GM23338 (cell line): ENCODE measurements at regions not wholly inside any gene's neighbourhood (a gene's known extent, or its start where the extent isn't known, plus 50 kb on each side); places are given as distances from the start of the nearest gene placed in this dataset.

ENCODE experiments used
- ATAC-seq: fragments of 200-7000 bp; cut with Tn5 transposase; 3 replicates; pipeline ENCODE4 v1.9.1; 2020
- DNase-seq: peaks from one replicate; pipeline ENCODE4 v3.0.0-alpha.2; 2015; ENCODE audit warnings: low spot score
- H2AFZ ChIP-seq: fragments of 200-600 bp; sonication (generic); 2 replicates; pipeline ENCODE4 v1.8.0; 2016; ENCODE audit warnings: antibody characterized with exemption, mild to moderate bottlenecking, moderate library complexity
- H3F3A ChIP-seq: fragments of 200-600 bp; sonication (generic); replicated peaks from 2 replicates; pipeline ENCODE4 v1.8.0; 2017; ENCODE audit warnings: antibody characterized with exemption, mixed run types, low read depth
- H3K27ac ChIP-seq: fragments of 200-600 bp; sonication (generic); 2 replicates; pipeline ENCODE4 v1.6.1; 2016; ENCODE audit warnings: low read depth
- H3K27me3 ChIP-seq: fragments of 200-600 bp; sonication (generic); 2 replicates; pipeline ENCODE4 v1.8.0; 2016; ENCODE audit warnings: mild to moderate bottlenecking, mixed run types, moderate library complexity; ENCODE audit not compliant: insufficient read depth
- H3K36me3 ChIP-seq: fragments of 200-600 bp; sonication (generic); 2 replicates; pipeline ENCODE4 v1.8.0; 2016; ENCODE audit warnings: mild to moderate bottlenecking; ENCODE audit not compliant: insufficient read depth
- H3K4me1 ChIP-seq: fragments of 200-600 bp; sonication (generic); 2 replicates; pipeline ENCODE4 v1.8.0; 2016; ENCODE audit warnings: mild to moderate bottlenecking, moderate library complexity; ENCODE audit not compliant: insufficient read depth
- H3K4me2 ChIP-seq: fragments of 200-600 bp; sonication (generic); 2 replicates; pipeline ENCODE4 v1.7.1; 2017; ENCODE audit warnings: mixed run types
- H3K4me3 ChIP-seq: fragments of 200-600 bp; sonication (generic); 2 replicates; pipeline ENCODE4 v1.6.1; 2016; ENCODE audit warnings: mixed run types
- H3K79me2 ChIP-seq: fragments of 200-600 bp; sonication (generic); replicated peaks from 2 replicates; pipeline ENCODE4 v1.8.0; 2017; ENCODE audit warnings: mild to moderate bottlenecking; ENCODE audit not compliant: insufficient read depth
- H3K9me2 ChIP-seq: fragments of 200-600 bp; sonication (generic); 2 replicates; pipeline ENCODE4 v1.8.0; 2017; ENCODE audit not compliant: insufficient read depth
- H4K20me1 ChIP-seq: fragments of 200-600 bp; sonication (generic); replicated peaks from 2 replicates; pipeline ENCODE4 v1.8.0; 2017; ENCODE audit warnings: mild to moderate bottlenecking; ENCODE audit not compliant: insufficient read depth
- H3K27ac Mint-ChIP-seq: 2 replicates; pipeline ENCODE4 v1.8.0; 2020; ENCODE audit warnings: inconsistent platforms, mild to moderate bottlenecking, moderate library complexity, mixed read lengths
- H3K27me3 Mint-ChIP-seq: 3 replicates; pipeline ENCODE4 v1.8.0; 2022; ENCODE audit warnings: low read depth, mild to moderate bottlenecking, moderate library complexity, mixed read lengths, inconsistent platforms; ENCODE audit not compliant: insufficient read depth, poor library complexity
- H3K36me3 Mint-ChIP-seq: 3 replicates; pipeline ENCODE4 v1.8.0; 2021; ENCODE audit warnings: low read depth, mild to moderate bottlenecking, inconsistent platforms, moderate library complexity, mixed read lengths
- H3K4me1 Mint-ChIP-seq: 3 replicates; pipeline ENCODE4 v1.8.0; 2020; ENCODE audit warnings: mild to moderate bottlenecking, inconsistent platforms, mixed read lengths
- H3K4me3 Mint-ChIP-seq: 3 replicates; pipeline ENCODE4 v1.8.0; 2021; ENCODE audit warnings: moderate library complexity, mild to moderate bottlenecking, inconsistent platforms, mixed read lengths
- H3K9me3 Mint-ChIP-seq: 3 replicates; pipeline ENCODE4 v1.8.0; 2020; ENCODE audit warnings: moderate library complexity, mild to moderate bottlenecking, inconsistent platforms, mixed read lengths
- CREB1 ChIP-seq: fragments of 250-450 bp; sonication (Bioruptor Pico); IDR thresholded peaks from 2 replicates; pipeline ENCODE4 v1.5.0; 2020; ENCODE audit warnings: low read depth, mild to moderate bottlenecking, moderate library complexity
- EZH2 ChIP-seq: fragments of 200-600 bp; sonication (generic); IDR thresholded peaks from one replicate; pipeline ENCODE4 v1.8.0; 2017; ENCODE audit warnings: antibody characterized with exemption, mild to moderate bottlenecking, low read depth; ENCODE audit not compliant: unreplicated experiment
- EZH2phosphoT487 ChIP-seq: fragments of 200-600 bp; sonication (generic); IDR thresholded peaks from one replicate; pipeline ENCODE4 v1.8.1; 2018; ENCODE audit warnings: antibody characterized with exemption; ENCODE audit not compliant: unreplicated experiment
- JUNB ChIP-seq: IDR thresholded peaks from one replicate; pipeline ENCODE4 v1.6.1; 2016; ENCODE audit warnings: antibody characterized with exemption; ENCODE audit not compliant: unreplicated experiment
- NANOG ChIP-seq: IDR thresholded peaks from 2 replicates; pipeline ENCODE4 v1.6.1; 2016; ENCODE audit warnings: antibody characterized with exemption, borderline replicate concordance
- POLR2AphosphoS5 ChIP-seq: IDR thresholded peaks from 2 replicates; pipeline ENCODE4 v1.6.1; 2016; ENCODE audit warnings: antibody characterized with exemption, low read depth
- REST ChIP-seq: IDR thresholded peaks from one replicate; pipeline ENCODE4 v1.6.1; 2018; ENCODE audit warnings: antibody characterized with exemption; ENCODE audit not compliant: unreplicated experiment
- STAT1 ChIP-seq: IDR thresholded peaks from one replicate; pipeline ENCODE4 v1.6.1; 2016; ENCODE audit warnings: antibody characterized with exemption; ENCODE audit not compliant: unreplicated experiment
- ZNF114 ChIP-seq: fragments of 250-450 bp; sonication (Bioruptor Pico); IDR thresholded peaks from 2 replicates; pipeline ENCODE4 v1.5.0; 2020; ENCODE audit warnings: mild to moderate bottlenecking, moderate library complexity
- ZNF331 ChIP-seq: fragments of 250-450 bp; sonication (Bioruptor Pico); IDR thresholded peaks from 2 replicates; pipeline ENCODE4 v1.5.0; 2020; ENCODE audit warnings: low read depth, mild to moderate bottlenecking, moderate library complexity
- ZNF462 ChIP-seq: fragments of 250-450 bp; sonication (Bioruptor Pico); IDR thresholded peaks from 2 replicates; pipeline ENCODE4 v1.5.0; 2020; ENCODE audit warnings: mild to moderate bottlenecking, moderate library complexity

GRCh38 chr6:21653905-21654304 is 60.4 kb downstream of the SOX4 start:
- H3K4me2 ChIP-seq, result peak overlapping the region; percentile 29
- ATAC-seq, result peak; percentile 78
- peak; percentile 69 for DNase-seq
- H3K9me2 ChIP-seq, result peaks cover 6% of the 10 kb centered on the region; the same call in 1 of the 2 replicates
- H3K27ac ChIP-seq, result no peak overlapping the region
- H3K4me1 ChIP-seq, result peaks cover 33% of the 10 kb centered on the region
- H3K4me1 Mint-ChIP-seq, result peaks cover 25% of the 10 kb centered on the region
- peak overlapping the region; percentile 52; the same call in 1 of the 2 replicates for H2AFZ ChIP-seq
- H3K27me3 ChIP-seq, result no peaks in the 10 kb centered on the region
- no peaks in the 10 kb centered on the region for H3K79me2 ChIP-seq
- H4K20me1 ChIP-seq, result no peaks in the 10 kb centered on the region
- peaks cover 16% of the 10 kb centered on the region; the same call in 2 of the 3 replicates for H3K36me3 Mint-ChIP-seq
- H3F3A ChIP-seq, result no peaks in the 10 kb centered on the region
- peaks cover 13% of the 10 kb centered on the region for H3K9me3 Mint-ChIP-seq
- H3K4me3 ChIP-seq, result peak overlapping the region; percentile 22
- no peak overlapping the region for H3K4me3 Mint-ChIP-seq
- peaks cover 3% of the 10 kb centered on the region for H3K27me3 Mint-ChIP-seq
- H3K27ac Mint-ChIP-seq, result no peak overlapping the region
- TF ChIP-seq CREB1 (CRISPR knock-in tag) (peak; percentile 37; the same call in 1 of the 2 replicates), ZNF114 (no peak), EZH2 (no peak), REST (no peak), NANOG (peak; percentile 54), ZNF331 (CRISPR knock-in tag) (no peak), EZH2phosphoT487 (no peak), JUNB (no peak), POLR2AphosphoS5 (no peak), STAT1 (no peak)
- H3K36me3 ChIP-seq, result peaks cover 5% of the 10 kb centered on the region; the same call in 1 of the 2 replicates

GRCh38 chr6:21654361-21654760 is 60.8 kb downstream of the SOX4 start:
- Histone ChIP-seq H4K20me1 (no peaks in the 10 kb centered on the region), H3K4me3 (peak overlapping the region; percentile 22), H3K4me2 (peak overlapping the region; percentile 29), H3K79me2 (no peaks in the 10 kb centered on the region), H3K4me1 (peaks cover 33% of the 10 kb centered on the region), H3K36me3 (peaks cover 5% of the 10 kb centered on the region; the same call in 1 of the 2 replicates), H3K9me2 (peaks cover 6% of the 10 kb centered on the region; the same call in 1 of the 2 replicates), H3K27me3 (no peaks in the 10 kb centered on the region), H3F3A (no peaks in the 10 kb centered on the region), H3K27ac (peak overlapping the region; percentile 14; the same call in 1 of the 2 replicates), H2AFZ (no peak overlapping the region)
- Mint-ChIP-seq H3K4me3 (no peak overlapping the region; the same call in 2 of the 3 replicates), H3K9me3 (peaks cover 13% of the 10 kb centered on the region), H3K36me3 (peaks cover 16% of the 10 kb centered on the region; the same call in 2 of the 3 replicates), H3K4me1 (peaks cover 25% of the 10 kb centered on the region), H3K27ac (no peak overlapping the region), H3K27me3 (peaks cover 3% of the 10 kb centered on the region)
- ATAC-seq, result peak; percentile 51
- DNase-seq, result no peak
- TF ChIP-seq NANOG (no peak), JUNB (no peak), ZNF331 (CRISPR knock-in tag) (no peak), ZNF114 (no peak), STAT1 (no peak), POLR2AphosphoS5 (no peak), EZH2phosphoT487 (no peak), ZNF462 (CRISPR knock-in tag) (no peak), EZH2 (no peak), CREB1 (CRISPR knock-in tag) (no peak)
